OCI-LY1 (cell line): ENCODE measurements at regions not wholly inside any gene's neighbourhood (a gene's known extent, or its start where the extent isn't known, plus 50 kb on each side); places are given as distances from the start of the nearest gene placed in this dataset.

Experiments used
- H2AFZ ChIP-seq: fragments of 200-600 bp; sonication (generic), shearing (Covaris generic); 2 replicates; pipeline ENCODE4 v1.6.0; 2014; ENCODE audit warnings: antibody characterized with exemption, mild to moderate bottlenecking, low read length
- H3F3A ChIP-seq: fragments of 200-600 bp; sonication (generic), shearing (Covaris generic); 2 replicates; pipeline ENCODE4 v1.6.0; 2014; ENCODE audit warnings: mild to moderate bottlenecking, antibody characterized with exemption, low read length, moderate library complexity; ENCODE audit not compliant: insufficient read depth
- H3K27ac ChIP-seq: fragments of 200-600 bp; sonication (generic); 2 replicates; pipeline ENCODE4 v1.5.1; 2014; ENCODE audit warnings: low read length, mixed run types, mild to moderate bottlenecking, low read depth; ENCODE audit not compliant: poor library complexity, severe bottlenecking
- H3K27me3 ChIP-seq: fragments of 200-600 bp; sonication (generic); 2 replicates; pipeline ENCODE4 v1.6.0; 2014; ENCODE audit warnings: antibody characterized with exemption, mild to moderate bottlenecking, low read length, moderate library complexity; ENCODE audit not compliant: insufficient read depth
- H3K36me3 ChIP-seq: fragments of 200-600 bp; sonication (generic); 2 replicates; pipeline ENCODE4 v1.6.1; 2014; ENCODE audit warnings: mild to moderate bottlenecking, antibody characterized with exemption, low read length, moderate library complexity, mixed read lengths; ENCODE audit not compliant: insufficient read depth
- H3K4me1 ChIP-seq: fragments of 200-600 bp; sonication (generic); 2 replicates; pipeline ENCODE4 v1.5.1; 2014; ENCODE audit warnings: mild to moderate bottlenecking, low read length, moderate library complexity; ENCODE audit not compliant: insufficient read depth, severe bottlenecking
- H3K4me2 ChIP-seq: fragments of 200-600 bp; sonication (generic), shearing (Covaris generic); 2 replicates; pipeline ENCODE4 v1.6.1; 2014; ENCODE audit warnings: low read length
- H3K4me3 ChIP-seq: fragments of 200-600 bp; sonication (generic); 2 replicates; pipeline ENCODE4 v1.5.1; 2014; ENCODE audit warnings: low read length, low read depth, mild to moderate bottlenecking, mixed read lengths; ENCODE audit not compliant: poor library complexity, severe bottlenecking
- H3K79me2 ChIP-seq: fragments of 200-600 bp; shearing (Covaris generic); 2 replicates; pipeline ENCODE4 v1.6.1; 2016; ENCODE audit warnings: mixed run types, low read length, mixed read lengths; ENCODE audit not compliant: insufficient read depth
- H3K9ac ChIP-seq: fragments of 200-600 bp; sonication (generic), shearing (Covaris generic); 2 replicates; pipeline ENCODE4 v1.6.1; 2014; ENCODE audit warnings: mild to moderate bottlenecking, low read length, mixed read lengths
- H3K9me2 ChIP-seq: fragments of 200-600 bp; sonication (generic), shearing (Covaris generic); 2 replicates; pipeline ENCODE4 v1.6.1; 2014; ENCODE audit warnings: low read depth, mild to moderate bottlenecking, low read length, mixed read lengths
- H3K9me3 ChIP-seq: fragments of 200-600 bp; shearing (Covaris generic); 2 replicates; pipeline ENCODE4 v1.6.1; 2014; ENCODE audit warnings: low read length, mixed read lengths
- H4K20me1 ChIP-seq: fragments of 200-600 bp; sonication (generic), shearing (Covaris generic); 2 replicates; pipeline ENCODE4 v1.6.0; 2016; ENCODE audit warnings: mild to moderate bottlenecking, low read length; ENCODE audit not compliant: insufficient read depth
- CTCF ChIP-seq: fragments of 200-600 bp; sonication (generic), shearing (Covaris generic); IDR thresholded peaks from 2 replicates; pipeline ENCODE4 v1.5.1; 2017; ENCODE audit warnings: mild to moderate bottlenecking, antibody characterized with exemption, low read length, moderate library complexity, mixed read lengths
- EZH2 ChIP-seq: fragments of 200-600 bp; sonication (generic), shearing (Covaris generic); IDR thresholded peaks from 2 replicates; pipeline ENCODE4 v1.8.0; 2017; ENCODE audit warnings: borderline replicate concordance, mixed run types, mild to moderate bottlenecking, antibody characterized with exemption, low read length, moderate library complexity, mixed read lengths

- no peaks in the 10 kb centered on the region for H3K36me3 ChIP-seq
These were observed 354.2 kb upstream of the HS3ST1 start for GRCh38 chr4:11782859-11783258.

GRCh38 chr4:11777447-11777846, 348.8 kb upstream of the HS3ST1 start:
- no peaks in the 10 kb centered on the region for H4K20me1 ChIP-seq
- no peaks in the 10 kb centered on the region for H3K9me3 ChIP-seq
- H2AFZ ChIP-seq = no peak overlapping the region
- no peaks in the 10 kb centered on the region for H3F3A ChIP-seq
- H3K36me3 ChIP-seq = no peaks in the 10 kb centered on the region
- no peaks in the 10 kb centered on the region for H3K4me1 ChIP-seq
- TF ChIP-seq EZH2 = no peak
- H3K4me3 ChIP-seq = no peak overlapping the region
- no peaks in the 10 kb centered on the region for H3K79me2 ChIP-seq
- H3K27me3 ChIP-seq = no peaks in the 10 kb centered on the region
- H3K27ac ChIP-seq = no peak overlapping the region
- no peaks in the 10 kb centered on the region for H3K9me2 ChIP-seq
- no peak overlapping the region for H3K9ac ChIP-seq
- H3K4me2 ChIP-seq = no peak overlapping the region

More at GRCh38 chr4:11782859-11783258, 354.2 kb upstream of the HS3ST1 start:
- no peaks in the 10 kb centered on the region for H3K4me1 ChIP-seq
- no peaks in the 10 kb centered on the region for H3K27me3 ChIP-seq
- no peaks in the 10 kb centered on the region for H3F3A ChIP-seq
- no peaks in the 10 kb centered on the region for H4K20me1 ChIP-seq
- no peak for TF ChIP-seq EZH2
- no peak for TF ChIP-seq CTCF
- H2AFZ ChIP-seq = no peak overlapping the region
- no peak overlapping the region for H3K27ac ChIP-seq
- no peaks in the 10 kb centered on the region for H3K9me3 ChIP-seq
- no peaks in the 10 kb centered on the region for H3K79me2 ChIP-seq
- no peak overlapping the region for H3K4me3 ChIP-seq
- no peaks in the 10 kb centered on the region for H3K9me2 ChIP-seq
- H3K4me2 ChIP-seq = no peak overlapping the region
- H3K9ac ChIP-seq = no peak overlapping the region

GRCh38 chr4:11774346-11774745, 345.7 kb upstream of the HS3ST1 start:
- H2AFZ ChIP-seq = no peak overlapping the region
- no peaks in the 10 kb centered on the region for H3K9me3 ChIP-seq
- no peaks in the 10 kb centered on the region for H4K20me1 ChIP-seq
- no peak overlapping the region for H3K4me3 ChIP-seq
- no peaks in the 10 kb centered on the region for H3F3A ChIP-seq
- H3K79me2 ChIP-seq = no peaks in the 10 kb centered on the region
- H3K27me3 ChIP-seq = no peaks in the 10 kb centered on the region
- H3K4me1 ChIP-seq = no peaks in the 10 kb centered on the region
- TF ChIP-seq EZH2 = no peak
- no peak for TF ChIP-seq CTCF
- no peak overlapping the region for H3K27ac ChIP-seq
- no peak overlapping the region for H3K9ac ChIP-seq
- H3K4me2 ChIP-seq = no peak overlapping the region
- H3K9me2 ChIP-seq = no peaks in the 10 kb centered on the region
- H3K36me3 ChIP-seq = no peaks in the 10 kb centered on the region

- no peak overlapping the region for H3K4me3 ChIP-seq
- H2AFZ ChIP-seq = no peak overlapping the region
- no peaks in the 10 kb centered on the region for H3K9me2 ChIP-seq
- no peaks in the 10 kb centered on the region for H3K9me3 ChIP-seq
- H3K4me1 ChIP-seq = no peaks in the 10 kb centered on the region
- no peak overlapping the region for H3K27ac ChIP-seq
- H3K27me3 ChIP-seq = no peaks in the 10 kb centered on the region
- no peaks in the 10 kb centered on the region for H4K20me1 ChIP-seq
- no peak overlapping the region for H3K9ac ChIP-seq
- no peaks in the 10 kb centered on the region for H3K36me3 ChIP-seq
- no peaks in the 10 kb centered on the region for H3F3A ChIP-seq
- H3K79me2 ChIP-seq = no peaks in the 10 kb centered on the region
- TF ChIP-seq EZH2 (no peak), CTCF (no peak)
- H3K4me2 ChIP-seq = no peak overlapping the region
These were observed 345.1 kb upstream of the HS3ST1 start for GRCh38 chr4:11773798-11774197.
